22Rv1 (cell line): ENCODE measurements at regions not wholly inside any gene's neighbourhood (a gene's known extent, or its start where the extent isn't known, plus 50 kb on each side); places are given as distances from the start of the nearest gene placed in this dataset.

Experiments used
- ZFX ChIP-seq: fragments of 450-650 bp; IDR thresholded peaks from 2 replicates; pipeline ENCODE4 v1.6.1; 2017; ENCODE audit warnings: antibody characterized with exemption, borderline replicate concordance
- TF ChIP-seq, protein P1 (sequence below): fragments of 450-650 bp; IDR thresholded peaks from 2 replicates; pipeline ENCODE4 v1.5.1; 2017; ENCODE audit warnings: mild to moderate bottlenecking

DNA sequence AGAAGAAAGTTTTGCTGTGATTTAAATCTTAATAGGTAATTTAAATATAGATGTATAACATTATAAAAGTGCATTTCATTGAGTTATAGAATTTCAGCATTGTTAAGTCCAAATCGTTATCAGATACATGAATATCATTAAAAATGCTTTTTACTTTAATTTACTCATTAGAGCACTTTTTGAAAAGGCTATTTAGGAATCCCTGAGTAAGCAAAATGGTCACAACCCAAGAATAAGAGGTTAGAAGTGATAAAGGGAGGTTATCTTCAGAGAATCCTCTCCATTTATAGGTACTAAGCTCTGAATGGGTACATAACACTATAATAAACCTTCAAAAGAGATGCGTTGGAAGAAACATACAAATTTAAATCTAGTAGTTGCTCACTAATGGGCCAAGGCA is 130.7 kb downstream of the SLC30A10 start:
- TF ChIP-seq, protein P1, sequence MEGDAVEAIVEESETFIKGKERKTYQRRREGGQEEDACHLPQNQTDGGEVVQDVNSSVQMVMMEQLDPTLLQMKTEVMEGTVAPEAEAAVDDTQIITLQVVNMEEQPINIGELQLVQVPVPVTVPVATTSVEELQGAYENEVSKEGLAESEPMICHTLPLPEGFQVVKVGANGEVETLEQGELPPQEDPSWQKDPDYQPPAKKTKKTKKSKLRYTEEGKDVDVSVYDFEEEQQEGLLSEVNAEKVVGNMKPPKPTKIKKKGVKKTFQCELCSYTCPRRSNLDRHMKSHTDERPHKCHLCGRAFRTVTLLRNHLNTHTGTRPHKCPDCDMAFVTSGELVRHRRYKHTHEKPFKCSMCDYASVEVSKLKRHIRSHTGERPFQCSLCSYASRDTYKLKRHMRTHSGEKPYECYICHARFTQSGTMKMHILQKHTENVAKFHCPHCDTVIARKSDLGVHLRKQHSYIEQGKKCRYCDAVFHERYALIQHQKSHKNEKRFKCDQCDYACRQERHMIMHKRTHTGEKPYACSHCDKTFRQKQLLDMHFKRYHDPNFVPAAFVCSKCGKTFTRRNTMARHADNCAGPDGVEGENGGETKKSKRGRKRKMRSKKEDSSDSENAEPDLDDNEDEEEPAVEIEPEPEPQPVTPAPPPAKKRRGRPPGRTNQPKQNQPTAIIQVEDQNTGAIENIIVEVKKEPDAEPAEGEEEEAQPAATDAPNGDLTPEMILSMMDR: no peak
- TF ChIP-seq ZFX: no peak
